Colonic mucosa (tissue), 4 donors: ENCODE measurements at regions not wholly inside any gene's neighbourhood (a gene's known extent, or its start where the extent isn't known, plus 50 kb on each side); places are given as distances from the start of the nearest gene placed in this dataset.
"Not testable (repeated sequence)": the region's sequence is repeated elsewhere in the genome, so short reads cannot be mapped to it uniquely, and the experiment has no call there.

ENCODE experiments used
- DNase-seq: peaks from one replicate; pipeline ENCODE4 v3.0.0-alpha.2; 2020
- H3K27ac ChIP-seq: fragments of 200-600 bp; one replicate; pipeline ENCODE4 v1.8.0; 2021
- H3K27me3 ChIP-seq: fragments of 200-600 bp; one replicate; pipeline ENCODE4 v1.8.0; 2021
- H3K36me3 ChIP-seq: fragments of 200-600 bp; one replicate; pipeline ENCODE4 v1.8.0; 2021
- H3K4me1 ChIP-seq: fragments of 200-600 bp; one replicate; pipeline ENCODE4 v1.8.0; 2021; ENCODE audit warnings: mild to moderate bottlenecking
- H3K4me3 ChIP-seq: fragments of 200-600 bp; one replicate; pipeline ENCODE4 v1.8.0; 2021
- H3K9ac ChIP-seq, 2 donors: one replicate each; pipeline ENCODE4 v1.7.0; 2013; ENCODE audit warnings: control low read depth in 2 of 2, low read depth in 2 of 2, low read length in 2 of 2
- H3K9me3 ChIP-seq: fragments of 200-600 bp; one replicate; pipeline ENCODE4 v1.8.0; 2021
- CTCF ChIP-seq: fragments of 200-600 bp; IDR thresholded peaks from one replicate; pipeline ENCODE4 v1.8.0; 2022; ENCODE audit warnings: antibody characterized with exemption, mild to moderate bottlenecking
- intact Hi-C: fragments of 100-400 bp; cut with DNase I; formaldehyde crosslinking; loops from one replicate; pipeline ENCODE4 v1.14.1; 2022
- donor health status: healthy.
- donor health status: DM: no; HTN: no; CAD: no.
- donor health status: DM: no; HTN: no; CAD: no.

DNA sequence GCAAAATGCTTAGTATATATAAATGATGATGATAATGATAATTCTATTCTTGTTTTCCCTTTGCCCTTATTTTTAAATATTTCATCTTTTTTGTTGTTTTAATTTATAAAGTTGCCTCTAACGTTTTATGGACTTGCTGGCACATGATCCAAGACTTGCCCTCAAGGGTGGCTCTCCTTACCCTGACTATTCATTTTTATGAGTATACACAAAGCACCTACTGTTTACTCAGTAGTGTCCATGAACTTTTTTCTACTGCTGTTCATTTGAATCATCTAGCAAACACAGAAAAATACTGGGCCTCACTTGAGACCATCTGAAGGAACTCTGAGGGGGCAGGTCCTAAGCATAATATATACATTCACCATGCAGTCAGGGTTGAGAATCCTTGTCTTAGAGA is 276.2 kb downstream of the AACS start:
- no peak for TF ChIP-seq CTCF
- Histone ChIP-seq H3K9me3 (no peaks in the 10 kb centered on the region), H3K4me3 (no peak overlapping the region), H3K4me1 (peaks cover 4% of the 10 kb centered on the region), H3K36me3 (no peaks in the 10 kb centered on the region), H3K9ac (no peak overlapping the region), H3K27ac (no peak overlapping the region), H3K27me3 (no peaks in the 10 kb centered on the region)
- DNase-seq, result no peak
- intact Hi-C loops, result no loop called here

GRCh38 chr12:125343649-125344048 is 278.4 kb downstream of the AACS start:
- Histone ChIP-seq H3K27ac (no peak overlapping the region), H3K9me3 (no peaks in the 10 kb centered on the region), H3K36me3 (no peaks in the 10 kb centered on the region), H3K4me1 (peaks cover 4% of the 10 kb centered on the region), H3K27me3 (no peaks in the 10 kb centered on the region), H3K4me3 (no peak overlapping the region), H3K9ac (no peak overlapping the region)
- DNase-seq, result no peak
- intact Hi-C loops, result no loop called here
- no peak for TF ChIP-seq CTCF

DNA sequence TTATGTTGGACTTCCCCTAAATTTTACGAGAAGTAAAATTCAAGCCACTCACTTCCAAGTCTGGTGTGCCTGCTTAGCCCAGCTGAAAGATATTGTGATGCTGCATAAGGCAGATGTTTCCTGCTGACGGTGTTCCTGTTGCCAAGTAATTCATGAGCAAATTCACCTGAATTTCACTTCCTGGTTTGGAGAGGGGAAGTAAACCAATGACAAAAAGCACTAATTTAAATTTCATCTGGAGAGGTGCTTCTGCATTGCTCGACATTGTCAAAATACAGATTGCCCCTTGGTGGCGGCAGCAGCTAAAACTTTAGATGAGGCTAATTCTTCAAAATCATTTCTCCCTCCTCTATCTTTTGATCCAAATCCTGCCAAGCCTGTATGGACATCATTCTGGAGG is 281.1 kb downstream of the AACS start:
- no peak overlapping the region for H3K9ac ChIP-seq
- H3K4me3 ChIP-seq, result no peak overlapping the region
- H3K9me3 ChIP-seq, result no peaks in the 10 kb centered on the region
- no peaks in the 10 kb centered on the region for H3K27me3 ChIP-seq
- peaks cover 4% of the 10 kb centered on the region for H3K4me1 ChIP-seq
- no peak for DNase-seq
- no peak overlapping the region for H3K27ac ChIP-seq
- TF ChIP-seq CTCF, result no peak
- no peaks in the 10 kb centered on the region for H3K36me3 ChIP-seq
- intact Hi-C loops, result no loop called here

GRCh38 chr12:125351788-125352187 is 286.6 kb downstream of the AACS start:
- no peaks in the 10 kb centered on the region for H3K9me3 ChIP-seq
- no peak for DNase-seq
- TF ChIP-seq CTCF, result no peak
- H3K27me3 ChIP-seq, result no peaks in the 10 kb centered on the region
- H3K4me1 ChIP-seq, result no peaks in the 10 kb centered on the region
- H3K4me3 ChIP-seq, result no peak overlapping the region
- no peak overlapping the region for H3K9ac ChIP-seq
- no peak overlapping the region for H3K27ac ChIP-seq
- no peaks in the 10 kb centered on the region for H3K36me3 ChIP-seq
- intact Hi-C loops, result no loop called here

GRCh38 chr12:125353002-125353401 is 287.8 kb downstream of the AACS start:
- H3K9ac ChIP-seq, H3K9me3 ChIP-seq, H3K4me1 ChIP-seq, H3K27ac ChIP-seq, H3K4me3 ChIP-seq, H3K27me3 ChIP-seq, intact Hi-C loops, H3K36me3 ChIP-seq, DNase-seq: not testable (repeated sequence)

GRCh38 chr12:125353871-125354270 is 288.6 kb downstream of the AACS start:
- H3K36me3 ChIP-seq, result no peaks in the 10 kb centered on the region
- intact Hi-C loops, result no loop called here
- no peak for TF ChIP-seq CTCF
- H3K4me3 ChIP-seq, result no peak overlapping the region
- no peaks in the 10 kb centered on the region for H3K27me3 ChIP-seq
- no peak for DNase-seq
- H3K4me1 ChIP-seq, result no peaks in the 10 kb centered on the region
- no peak overlapping the region for H3K27ac ChIP-seq
- H3K9ac ChIP-seq, result no peak overlapping the region
- H3K9me3 ChIP-seq, result no peaks in the 10 kb centered on the region
